Osteocyte (in vitro differentiated cells): ENCODE measurements at regions not wholly inside any gene's neighbourhood (a gene's known extent, or its start where the extent isn't known, plus 50 kb on each side); places are given as distances from the start of the nearest gene placed in this dataset.

ENCODE experiments used
- DNase-seq: peaks from one replicate; pipeline ENCODE4 v3.0.0; 2021; ENCODE audit warnings: mixed read lengths; ENCODE audit not compliant: unreplicated experiment; ENCODE audit errors: extremely low spot score
- H3K27ac Mint-ChIP-seq: one replicate; pipeline ENCODE4 v1.8.0; 2021; ENCODE audit warnings: mild to moderate bottlenecking, mixed read lengths; ENCODE audit not compliant: unreplicated experiment
- H3K27me3 Mint-ChIP-seq: one replicate; pipeline ENCODE4 v1.8.0; 2021; ENCODE audit warnings: mixed read lengths; ENCODE audit not compliant: unreplicated experiment
- H3K36me3 Mint-ChIP-seq: one replicate; pipeline ENCODE4 v1.8.0; 2021; ENCODE audit warnings: mixed read lengths; ENCODE audit not compliant: unreplicated experiment
- H3K4me1 Mint-ChIP-seq: one replicate; pipeline ENCODE4 v1.8.0; 2021; ENCODE audit warnings: mixed read lengths; ENCODE audit not compliant: unreplicated experiment
- H3K4me3 Mint-ChIP-seq: one replicate; pipeline ENCODE4 v1.8.0; 2021; ENCODE audit warnings: mild to moderate bottlenecking, moderate library complexity, mixed read lengths; ENCODE audit not compliant: unreplicated experiment
- H3K9me3 Mint-ChIP-seq: one replicate; pipeline ENCODE4 v1.8.0; 2021; ENCODE audit warnings: mixed read lengths; ENCODE audit not compliant: unreplicated experiment
- CTCF ChIP-seq: fragments of 200-600 bp; sonication (generic); IDR thresholded peaks from 2 replicates; pipeline ENCODE4 v1.5.0; 2021; ENCODE audit warnings: antibody characterized with exemption, mild to moderate bottlenecking, moderate library complexity

DNA sequence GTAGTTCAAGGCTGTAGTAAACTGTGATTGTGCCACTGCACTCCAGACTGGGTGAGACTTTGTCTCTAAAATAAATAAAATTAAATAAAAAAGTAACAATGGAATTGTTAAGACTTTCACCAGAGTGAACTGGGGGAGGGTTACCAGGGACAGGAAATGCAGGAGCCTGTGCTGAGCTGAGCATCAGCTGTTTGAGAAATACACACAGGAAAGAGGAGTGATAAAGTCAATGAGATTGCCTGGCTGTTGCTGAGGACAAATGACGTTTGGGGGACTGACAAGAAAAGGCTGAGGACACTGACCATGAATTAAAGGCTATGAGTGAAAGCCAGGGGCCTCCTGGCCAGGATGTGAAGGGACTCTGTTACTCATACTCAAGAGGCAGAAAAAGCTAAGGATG is 226.3 kb downstream of the SETD4 start:
- TF ChIP-seq CTCF = no peak

DNA sequence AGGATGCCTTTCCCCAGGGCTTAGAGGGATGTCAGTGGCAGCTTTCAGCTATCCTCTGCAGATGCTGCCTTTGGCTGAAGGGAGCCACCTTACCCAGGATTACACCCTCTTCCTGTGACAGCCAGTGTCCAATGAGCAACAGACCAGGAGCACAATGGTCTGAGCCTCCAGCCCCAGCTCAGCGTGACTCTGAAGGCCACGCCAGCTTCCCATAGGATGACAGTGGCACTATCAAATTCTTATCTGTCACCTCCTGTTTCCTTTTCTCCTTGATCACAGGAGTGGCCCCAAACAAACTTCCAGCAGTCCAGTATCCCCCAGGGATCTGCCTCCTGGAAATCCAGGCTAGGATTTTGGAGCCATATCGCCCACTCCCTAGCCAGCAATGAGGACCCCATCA is 226.9 kb downstream of the SETD4 start:
- peak; percentile 57 for DNase-seq
- H3K4me1 Mint-ChIP-seq = no peaks in the 10 kb centered on the region
- H3K36me3 Mint-ChIP-seq = no peaks in the 10 kb centered on the region
- H3K27me3 Mint-ChIP-seq = peaks cover 21% of the 10 kb centered on the region
- no peak overlapping the region for H3K4me3 Mint-ChIP-seq
- TF ChIP-seq CTCF = no peak
- no peak overlapping the region for H3K27ac Mint-ChIP-seq
- H3K9me3 Mint-ChIP-seq = no peaks in the 10 kb centered on the region

More for the DNA sequence above, 226.3 kb downstream of the SETD4 start:
- H3K36me3 Mint-ChIP-seq = no peaks in the 10 kb centered on the region
- H3K27me3 Mint-ChIP-seq = peaks cover 15% of the 10 kb centered on the region
- no peak overlapping the region for H3K4me3 Mint-ChIP-seq
- DNase-seq = no peak
- no peak overlapping the region for H3K27ac Mint-ChIP-seq
- no peaks in the 10 kb centered on the region for H3K9me3 Mint-ChIP-seq
- H3K4me1 Mint-ChIP-seq = no peaks in the 10 kb centered on the region

- Mint-ChIP-seq H3K4me1 (no peaks in the 10 kb centered on the region), H3K27me3 (peaks cover 22% of the 10 kb centered on the region)
- TF ChIP-seq CTCF = no peak
These were observed 229.1 kb downstream of the SETD4 start for GRCh38 chr21:35831230-35831629.

GRCh38 chr21:35829067-35829466 is 231.3 kb downstream of the SETD4 start:
- H3K9me3 Mint-ChIP-seq = no peaks in the 10 kb centered on the region
- no peak for TF ChIP-seq CTCF
- no peaks in the 10 kb centered on the region for H3K4me1 Mint-ChIP-seq
- no peak overlapping the region for H3K27ac Mint-ChIP-seq
- no peak for DNase-seq
- no peak overlapping the region for H3K4me3 Mint-ChIP-seq
- H3K36me3 Mint-ChIP-seq = no peaks in the 10 kb centered on the region
- H3K27me3 Mint-ChIP-seq = peaks cover 20% of the 10 kb centered on the region

More at GRCh38 chr21:35831230-35831629, 229.1 kb downstream of the SETD4 start:
- H3K9me3 Mint-ChIP-seq = no peaks in the 10 kb centered on the region
- no peak overlapping the region for H3K27ac Mint-ChIP-seq
- no peaks in the 10 kb centered on the region for H3K36me3 Mint-ChIP-seq
- H3K4me3 Mint-ChIP-seq = no peak overlapping the region
- DNase-seq = no peak

GRCh38 chr21:35828161-35828560 is 232.2 kb downstream of the SETD4 start:
- no peak for DNase-seq
- TF ChIP-seq CTCF = no peak
- Mint-ChIP-seq H3K4me3 (no peak overlapping the region), H3K4me1 (no peaks in the 10 kb centered on the region), H3K27me3 (peaks cover 20% of the 10 kb centered on the region), H3K27ac (no peak overlapping the region), H3K9me3 (no peaks in the 10 kb centered on the region), H3K36me3 (no peaks in the 10 kb centered on the region)
